HL-60 (cell line): ENCODE measurements at regions not wholly inside any gene's neighbourhood (a gene's known extent, or its start where the extent isn't known, plus 50 kb on each side); places are given as distances from the start of the nearest gene placed in this dataset.

Experiments used
- DNase-seq, 2 experiments: peaks; one replicate each; pipeline ENCODE4 v3.0.0-alpha.2; 2010 to 2020; ENCODE audit warnings: low read depth in 1 of 2, low spot score in 1 of 2
- H3K27ac ChIP-seq: fragments of 250-450 bp; sonication (Bioruptor Pico); replicated peaks from 2 replicates; pipeline ENCODE4 v1.5.1; 2020; ENCODE audit warnings: mild to moderate bottlenecking, moderate library complexity
- H3K27me3 ChIP-seq: fragments of 250-450 bp; sonication (Bioruptor Pico); 2 replicates; pipeline ENCODE4 v1.5.1; 2021; ENCODE audit warnings: mild to moderate bottlenecking, moderate library complexity; ENCODE audit not compliant: insufficient read depth, poor library complexity, severe bottlenecking
- H3K4me3 ChIP-seq: replicated peaks from 2 replicates; pipeline ENCODE4 v1.5.1; 2011; ENCODE audit warnings: mild to moderate bottlenecking, control low read depth, low read length; ENCODE audit not compliant: insufficient read depth
- CTCF ChIP-seq: IDR thresholded peaks from one replicate; pipeline ENCODE4 v1.5.1; 2011; ENCODE audit warnings: low read length, control low read depth, inconsistent platforms; ENCODE audit not compliant: insufficient read depth
- GABPA ChIP-seq: IDR thresholded peaks from 2 replicates; pipeline ENCODE4 v1.6.1; 2012; ENCODE audit warnings: low read depth
- POLR2AphosphoS5 ChIP-seq: IDR thresholded peaks from 2 replicates; pipeline ENCODE4 v1.6.1; 2012; ENCODE audit warnings: low read depth
- REST ChIP-seq: IDR thresholded peaks from 2 replicates; pipeline ENCODE4 v1.6.1; 2012; ENCODE audit warnings: low read depth; ENCODE audit not compliant: insufficient replicate concordance
- SPI1 ChIP-seq: IDR thresholded peaks from 2 replicates; pipeline ENCODE4 v1.6.1; 2012; ENCODE audit warnings: low read depth, mild to moderate bottlenecking, borderline replicate concordance

- Histone ChIP-seq H3K27ac (no peak overlapping the region), H3K27me3 (no peaks in the 10 kb centered on the region), H3K4me3 (no peak overlapping the region)
- TF ChIP-seq CTCF (no peak), SPI1 (no peak), REST (no peak), POLR2AphosphoS5 (no peak), GABPA (no peak)
- DNase-seq = no peak
Measured at GRCh38 chr5:155866971-155867370, 460.0 kb upstream of the SGCD start.

- TF ChIP-seq POLR2AphosphoS5 (no peak), REST (no peak), CTCF (no peak), GABPA (no peak), SPI1 (no peak)
- DNase-seq = no peak
- H3K27ac ChIP-seq = no peak overlapping the region
- no peaks in the 10 kb centered on the region for H3K27me3 ChIP-seq
- H3K4me3 ChIP-seq = no peak overlapping the region
Measured at GRCh38 chr5:155867522-155868088, 459.4 kb upstream of the SGCD start.

- no peak for DNase-seq
Measured at GRCh38 chr5:155870636-155871035, 456.3 kb upstream of the SGCD start.

GRCh38 chr5:155871623-155872022, 455.3 kb upstream of the SGCD start:
- no peaks in the 10 kb centered on the region for H3K27me3 ChIP-seq
- TF ChIP-seq GABPA = no peak
- TF ChIP-seq REST = no peak
- TF ChIP-seq POLR2AphosphoS5 = no peak
- no peak for TF ChIP-seq SPI1
- no peak overlapping the region for H3K4me3 ChIP-seq
- no peak for DNase-seq
- H3K27ac ChIP-seq = no peak overlapping the region

More at GRCh38 chr5:155870636-155871035, 456.3 kb upstream of the SGCD start:
- H3K27me3 ChIP-seq = no peaks in the 10 kb centered on the region
- H3K4me3 ChIP-seq = no peak overlapping the region
- TF ChIP-seq SPI1 = no peak
- H3K27ac ChIP-seq = no peak overlapping the region
